ENCODE measurements at regions not wholly inside any gene's neighbourhood (a gene's known extent, or its start where the extent isn't known, plus 50 kb on each side); places are given as distances from the start of the nearest gene placed in this dataset.
"Not testable (repeated sequence)": the region's sequence is repeated elsewhere in the genome, so short reads cannot be mapped to it uniquely, and the experiment has no call there.

DNA sequence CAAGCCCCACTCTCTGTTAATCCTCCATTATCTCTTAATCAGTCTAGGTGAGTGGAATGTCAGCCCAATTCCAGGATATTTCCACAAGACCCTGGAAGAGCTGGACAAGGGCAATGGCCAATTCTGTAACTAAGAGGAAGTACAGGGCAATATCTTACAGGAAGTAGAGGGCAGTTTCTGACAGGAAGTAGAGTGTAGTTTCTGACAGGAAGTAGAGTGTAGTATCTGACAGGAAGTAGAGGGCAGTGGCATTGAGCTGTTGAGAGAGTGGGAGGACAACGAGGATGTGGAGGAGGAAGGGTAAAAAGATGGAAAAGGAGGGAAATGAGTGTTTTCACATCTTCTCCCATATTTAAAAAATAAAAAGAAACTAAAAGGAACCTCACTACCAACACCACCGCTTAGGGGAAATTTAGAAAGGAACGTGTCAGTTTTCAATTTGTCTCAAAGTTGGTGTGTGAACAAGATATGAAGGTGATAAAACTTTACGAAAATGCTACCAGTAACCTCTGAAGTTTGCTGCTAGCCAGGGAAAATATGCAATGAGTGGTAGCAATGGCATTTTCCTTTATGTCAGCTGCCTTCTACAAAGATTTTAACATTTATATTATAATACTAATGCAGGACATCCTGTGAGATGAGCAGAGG is 430.9 kb upstream of the HNRNPA3 start:
- H3K4me1 Mint-ChIP-seq (ENCODE audit: low read depth), result peaks cover 8% of the 10 kb centered on the region
- peaks cover 23% of the 10 kb centered on the region for H3K9me3 Mint-ChIP-seq
- H3K36me3 Mint-ChIP-seq (ENCODE audit: low read depth), result peaks cover 3% of the 10 kb centered on the region
- H3K27ac Mint-ChIP-seq, result peak overlapping the region; percentile 51
- DNase-seq (ENCODE audit: low spot score), result no peak
- peaks cover 10% of the 10 kb centered on the region for H3K27me3 Mint-ChIP-seq (ENCODE audit: low read depth)
- H3K4me3 Mint-ChIP-seq, result no peak overlapping the region

- Mint-ChIP-seq H3K27ac (no peak overlapping the region), H3K36me3 (ENCODE audit: low read depth) (peaks cover 3% of the 10 kb centered on the region), H3K4me1 (ENCODE audit: low read depth) (peaks cover 8% of the 10 kb centered on the region), H3K27me3 (ENCODE audit: low read depth) (peaks cover 13% of the 10 kb centered on the region), H3K4me3 (no peak overlapping the region), H3K9me3 (peaks cover 23% of the 10 kb centered on the region)
- DNase-seq (ENCODE audit: low spot score), result no peak
These were observed 427.9 kb upstream of the HNRNPA3 start for GRCh38 chr2:176784633-176785200.

DNA sequence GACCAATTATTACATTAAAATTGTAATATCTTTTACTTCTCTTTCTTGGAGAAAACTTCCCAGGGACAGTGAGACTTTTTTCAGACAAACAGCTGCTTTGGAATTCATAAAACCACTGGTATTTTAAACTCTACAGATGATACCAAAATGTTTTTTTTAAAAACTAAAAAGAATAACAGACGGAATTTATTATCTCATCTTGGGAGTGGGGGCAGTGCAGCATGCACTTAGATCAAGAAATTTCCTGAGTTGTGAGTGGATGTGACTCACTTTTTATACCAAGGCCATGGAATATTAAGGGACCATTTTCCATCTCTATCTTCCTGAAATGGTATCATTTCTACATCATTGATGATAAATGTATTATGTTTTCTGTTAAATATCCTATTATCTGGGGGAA is 422.8 kb upstream of the HNRNPA3 start:
- H3K9me3 Mint-ChIP-seq, result no peaks in the 10 kb centered on the region
- no peak overlapping the region for H3K27ac Mint-ChIP-seq
- no peak for DNase-seq (ENCODE audit: low spot score)
- peaks cover 15% of the 10 kb centered on the region for H3K27me3 Mint-ChIP-seq (ENCODE audit: low read depth)
- no peak overlapping the region for H3K4me3 Mint-ChIP-seq
- H3K36me3 Mint-ChIP-seq (ENCODE audit: low read depth), result no peaks in the 10 kb centered on the region
- H3K4me1 Mint-ChIP-seq (ENCODE audit: low read depth), result no peaks in the 10 kb centered on the region

- no peak overlapping the region for H3K4me3 Mint-ChIP-seq
- peaks cover 18% of the 10 kb centered on the region for H3K27me3 Mint-ChIP-seq (ENCODE audit: low read depth)
- no peak overlapping the region for H3K27ac Mint-ChIP-seq
These were observed 422.1 kb upstream of the HNRNPA3 start for GRCh38 chr2:176790468-176790867.

GRCh38 chr2:176793792-176794191 is 418.8 kb upstream of the HNRNPA3 start:
- Mint-ChIP-seq H3K27ac (no peak overlapping the region), H3K4me3 (no peak overlapping the region), H3K4me1 (ENCODE audit: low read depth) (no peaks in the 10 kb centered on the region), H3K27me3 (ENCODE audit: low read depth) (peaks cover 18% of the 10 kb centered on the region), H3K9me3 (no peaks in the 10 kb centered on the region), H3K36me3 (ENCODE audit: low read depth) (no peaks in the 10 kb centered on the region)
- no peak for DNase-seq (ENCODE audit: low spot score)

More at GRCh38 chr2:176790468-176790867, 422.1 kb upstream of the HNRNPA3 start:
- Mint-ChIP-seq H3K9me3 (no peaks in the 10 kb centered on the region), H3K4me1 (ENCODE audit: low read depth) (no peaks in the 10 kb centered on the region), H3K36me3 (ENCODE audit: low read depth) (no peaks in the 10 kb centered on the region)
- DNase-seq (ENCODE audit: low spot score), result no peak

- DNase-seq (ENCODE audit: low spot score), result no peak
- H3K27me3 Mint-ChIP-seq (ENCODE audit: low read depth), result peaks cover 18% of the 10 kb centered on the region
- no peaks in the 10 kb centered on the region for H3K4me1 Mint-ChIP-seq (ENCODE audit: low read depth)
- no peak overlapping the region for H3K4me3 Mint-ChIP-seq
- no peak overlapping the region for H3K27ac Mint-ChIP-seq
- no peaks in the 10 kb centered on the region for H3K9me3 Mint-ChIP-seq
- H3K36me3 Mint-ChIP-seq (ENCODE audit: low read depth), result no peaks in the 10 kb centered on the region
These were observed 418.2 kb upstream of the HNRNPA3 start for GRCh38 chr2:176794392-176794791.

DNA sequence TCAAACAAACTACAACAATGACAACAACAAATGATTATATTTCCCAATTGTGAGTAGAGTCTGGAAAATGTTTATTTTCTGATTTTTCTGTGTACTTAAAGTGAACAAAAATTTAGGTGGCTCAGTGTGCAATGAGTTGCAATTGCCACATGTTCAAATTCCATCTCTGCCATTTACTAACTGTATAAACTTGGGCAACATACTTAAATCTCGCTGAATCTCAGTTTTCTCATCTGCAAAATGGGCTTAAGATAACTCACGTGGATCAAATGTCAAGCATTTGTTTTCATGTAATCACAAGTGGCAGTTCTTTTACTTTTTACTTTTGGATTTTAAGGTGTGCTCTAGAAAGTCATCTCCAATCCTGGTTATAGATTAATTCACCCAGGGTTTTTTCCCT is 416.8 kb upstream of the HNRNPA3 start:
- no peak overlapping the region for H3K27ac Mint-ChIP-seq
- no peaks in the 10 kb centered on the region for H3K9me3 Mint-ChIP-seq
- no peaks in the 10 kb centered on the region for H3K4me1 Mint-ChIP-seq (ENCODE audit: low read depth)
- no peaks in the 10 kb centered on the region for H3K36me3 Mint-ChIP-seq (ENCODE audit: low read depth)
- peaks cover 18% of the 10 kb centered on the region for H3K27me3 Mint-ChIP-seq (ENCODE audit: low read depth)
- no peak for DNase-seq (ENCODE audit: low spot score)
- no peak overlapping the region for H3K4me3 Mint-ChIP-seq

DNA sequence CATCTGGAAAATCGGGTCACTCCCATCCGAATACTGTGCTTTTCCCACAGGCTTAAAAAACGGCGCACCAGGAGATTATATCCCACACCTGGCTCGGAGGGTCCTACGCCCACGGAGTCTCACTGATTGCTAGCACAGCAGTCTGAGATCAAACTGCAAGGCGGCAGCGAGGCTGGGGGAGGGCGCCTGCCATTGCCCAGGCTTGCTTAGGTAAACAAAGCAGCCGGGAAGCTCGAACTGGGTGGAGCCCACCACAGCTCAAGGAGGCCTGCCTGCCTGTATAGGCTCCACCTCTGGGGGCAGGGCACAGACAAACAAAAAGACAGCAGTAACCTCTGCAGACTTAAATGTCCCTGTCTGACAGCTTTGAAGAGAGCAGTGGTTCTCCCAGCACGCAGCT is 415.9 kb upstream of the HNRNPA3 start:
- not testable (repeated sequence) for DNase-seq (ENCODE audit: low spot score); H3K4me3 Mint-ChIP-seq; H3K4me1 Mint-ChIP-seq (ENCODE audit: low read depth); H3K9me3 Mint-ChIP-seq; H3K27ac Mint-ChIP-seq; H3K36me3 Mint-ChIP-seq (ENCODE audit: low read depth)
- peaks cover 14% of the 10 kb centered on the region for H3K27me3 Mint-ChIP-seq (ENCODE audit: low read depth)

GRCh38 chr2:176804392-176804791 is 408.2 kb upstream of the HNRNPA3 start:
- Mint-ChIP-seq H3K36me3 (ENCODE audit: low read depth) (no peaks in the 10 kb centered on the region), H3K27ac (no peak overlapping the region), H3K9me3 (no peaks in the 10 kb centered on the region), H3K27me3 (ENCODE audit: low read depth) (peaks cover 2% of the 10 kb centered on the region), H3K4me3 (no peak overlapping the region), H3K4me1 (ENCODE audit: low read depth) (no peaks in the 10 kb centered on the region)
- no peak for DNase-seq (ENCODE audit: low spot score)

GRCh38 chr2:176805345-176805744 is 407.2 kb upstream of the HNRNPA3 start:
- no peaks in the 10 kb centered on the region for H3K36me3 Mint-ChIP-seq (ENCODE audit: low read depth)
- no peaks in the 10 kb centered on the region for H3K9me3 Mint-ChIP-seq
- peaks cover 2% of the 10 kb centered on the region for H3K27me3 Mint-ChIP-seq (ENCODE audit: low read depth)

DNA sequence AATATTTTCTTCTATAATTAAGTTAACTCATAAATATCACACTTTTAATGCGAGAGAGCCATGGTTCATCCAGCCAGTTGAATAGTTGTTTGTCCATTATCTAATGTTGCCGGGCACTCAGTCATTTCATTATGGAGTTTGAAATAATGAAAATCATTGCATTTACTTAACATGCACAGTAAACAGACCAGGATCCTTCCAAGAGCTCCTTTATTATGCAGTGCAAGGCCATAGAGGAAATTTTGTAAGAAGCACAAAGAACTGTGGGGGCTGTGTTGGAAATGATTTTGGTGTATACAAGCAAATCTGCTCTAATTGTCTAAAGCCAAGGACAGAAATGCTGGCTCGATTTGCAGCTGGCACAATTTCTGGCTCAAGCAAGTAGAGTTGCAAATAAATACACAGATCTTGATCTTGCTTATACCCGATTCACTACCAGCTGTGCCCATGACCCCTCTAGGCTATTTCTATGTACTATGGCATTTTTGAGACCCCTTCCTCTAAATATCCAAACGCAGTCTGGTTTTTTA is 400.3 kb upstream of the HNRNPA3 start:
- Mint-ChIP-seq H3K36me3 (ENCODE audit: low read depth) (no peaks in the 10 kb centered on the region), H3K4me3 (no peak overlapping the region), H3K4me1 (ENCODE audit: low read depth) (peaks cover 2% of the 10 kb centered on the region), H3K27ac (no peak overlapping the region), H3K9me3 (no peaks in the 10 kb centered on the region), H3K27me3 (ENCODE audit: low read depth) (peaks cover 2% of the 10 kb centered on the region)
- DNase-seq (ENCODE audit: low spot score), result no peak

More at GRCh38 chr2:176805345-176805744, 407.2 kb upstream of the HNRNPA3 start:
- no peak for DNase-seq (ENCODE audit: low spot score)
- H3K4me3 Mint-ChIP-seq, result no peak overlapping the region
- H3K4me1 Mint-ChIP-seq (ENCODE audit: low read depth), result no peaks in the 10 kb centered on the region
- no peak overlapping the region for H3K27ac Mint-ChIP-seq

- Mint-ChIP-seq H3K4me3 (no peak overlapping the region), H3K27me3 (ENCODE audit: low read depth) (peaks cover 2% of the 10 kb centered on the region), H3K9me3 (no peaks in the 10 kb centered on the region), H3K27ac (no peak overlapping the region), H3K4me1 (ENCODE audit: low read depth) (peaks cover 2% of the 10 kb centered on the region), H3K36me3 (ENCODE audit: low read depth) (no peaks in the 10 kb centered on the region)
- DNase-seq (ENCODE audit: low spot score), result no peak
These were observed 399.4 kb upstream of the HNRNPA3 start for GRCh38 chr2:176813156-176813555.

DNA sequence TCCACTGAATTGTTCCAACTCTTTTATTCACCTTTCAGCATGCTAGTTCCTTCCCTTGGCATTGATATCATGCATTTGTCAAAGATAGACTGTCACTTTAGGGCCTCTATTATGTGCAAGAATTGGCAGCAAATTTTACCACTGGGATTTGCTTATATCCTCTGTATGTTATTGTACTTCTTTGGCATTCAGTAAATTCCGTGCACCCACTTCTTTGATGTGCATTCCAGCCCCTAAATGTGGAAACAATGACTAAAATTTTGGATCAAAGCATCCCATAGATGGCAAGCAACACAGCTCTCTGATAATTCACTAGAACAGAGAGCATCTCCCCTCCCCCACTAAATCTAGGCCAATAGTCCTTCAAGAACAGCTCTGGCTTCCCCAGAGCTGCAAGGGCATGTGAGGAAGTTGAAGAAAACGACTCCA is 399.0 kb upstream of the HNRNPA3 start:
- peaks cover 2% of the 10 kb centered on the region for H3K4me1 Mint-ChIP-seq (ENCODE audit: low read depth)
- H3K4me3 Mint-ChIP-seq, result no peak overlapping the region
- H3K9me3 Mint-ChIP-seq, result no peaks in the 10 kb centered on the region
- H3K27ac Mint-ChIP-seq, result no peak overlapping the region
- no peaks in the 10 kb centered on the region for H3K36me3 Mint-ChIP-seq (ENCODE audit: low read depth)
- no peak for DNase-seq (ENCODE audit: low spot score)
- peaks cover 2% of the 10 kb centered on the region for H3K27me3 Mint-ChIP-seq (ENCODE audit: low read depth)

DNA sequence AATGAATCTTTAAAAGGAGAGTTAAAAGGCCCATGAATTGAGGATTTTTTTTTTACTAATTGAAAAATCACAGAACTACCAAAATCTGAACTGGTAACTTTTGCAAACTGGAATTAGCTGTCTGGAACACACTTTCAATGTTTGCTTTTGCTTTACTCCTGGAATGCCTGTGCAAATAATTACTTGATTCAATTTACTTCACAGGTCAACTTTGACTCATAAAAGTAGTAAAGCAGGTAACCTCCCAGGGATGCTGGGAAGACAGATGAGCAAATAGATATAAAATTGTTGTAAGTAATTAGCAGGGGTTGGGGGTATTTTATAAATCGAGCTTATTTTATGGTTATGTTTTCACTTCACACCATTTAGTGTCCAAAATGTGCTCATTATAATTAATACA is 398.3 kb upstream of the HNRNPA3 start:
- no peaks in the 10 kb centered on the region for H3K36me3 Mint-ChIP-seq (ENCODE audit: low read depth)
- no peak overlapping the region for H3K4me3 Mint-ChIP-seq
- peaks cover 2% of the 10 kb centered on the region for H3K27me3 Mint-ChIP-seq (ENCODE audit: low read depth)
- no peak overlapping the region for H3K27ac Mint-ChIP-seq
- H3K4me1 Mint-ChIP-seq (ENCODE audit: low read depth), result peaks cover 2% of the 10 kb centered on the region
- DNase-seq (ENCODE audit: low spot score), result no peak
- H3K9me3 Mint-ChIP-seq, result no peaks in the 10 kb centered on the region

Measured in T-helper 2 cell treated with Interferon-gamma antibody and Interleukin-4, amounts not matched to agents 5 μg/mL and 100 μg/mL, for 36 hours (primary cell).